ENCODE measurements at regions not wholly inside any gene's neighbourhood (a gene's known extent, or its start where the extent isn't known, plus 50 kb on each side); places are given as distances from the start of the nearest gene placed in this dataset.

DNA sequence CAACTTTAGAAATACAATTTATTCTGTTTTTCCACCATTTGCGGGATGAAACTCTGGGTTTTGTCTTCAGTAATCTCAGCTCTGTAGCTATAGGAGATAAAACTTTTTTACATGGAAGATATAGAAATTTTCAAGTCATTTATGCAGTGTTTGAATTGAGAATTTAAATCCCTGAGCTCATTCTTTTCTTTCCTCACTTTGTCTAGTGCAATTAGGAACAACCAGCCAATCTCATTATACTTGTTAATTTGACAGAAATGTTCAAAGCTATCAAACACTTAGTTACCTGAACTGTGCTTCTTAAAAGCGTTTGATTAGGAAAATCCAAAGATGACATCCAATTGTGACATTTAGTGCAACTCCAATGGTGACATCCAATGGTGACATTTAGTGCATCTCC lies 1014.3 kb downstream of the SLITRK5 start:
- DNase-seq = no peak
- Histone ChIP-seq H3K23ac (ENCODE audit: low read length) (no peak overlapping the region), H3K36me3 (ENCODE audit: control insufficient read depth in 1 of 2, insufficient read depth in 2 of 2, low read length in 2 of 2) (no peaks in the 10 kb centered on the region), H3K79me1 (ENCODE audit: low read length) (no peaks in the 10 kb centered on the region), H2AK5ac (ENCODE audit: low read length) (no peak overlapping the region), H4K12ac (ENCODE audit: low read depth, low read length) (no peak overlapping the region), H3K4me3 (ENCODE audit: low read depth, low read length) (no peak overlapping the region), H2BK120ac (ENCODE audit: insufficient read depth, low read length, poor library complexity) (no peak overlapping the region), H3K27me3 (ENCODE audit: insufficient read depth, low read length) (no peaks in the 10 kb centered on the region), H4K91ac (ENCODE audit: low read depth, low read length) (no peak overlapping the region), H3K27ac (ENCODE audit: low read depth, low read length) (no peak overlapping the region), H3K14ac (ENCODE audit: low read length) (no peak overlapping the region), H2BK5ac (ENCODE audit: low read depth, low read length, poor library complexity) (no peak overlapping the region), H2BK12ac (ENCODE audit: low read length) (no peak overlapping the region), H3K79me2 (ENCODE audit: control insufficient read depth, insufficient read depth, low read length, poor library complexity) (no peaks in the 10 kb centered on the region), H3K4me1 (ENCODE audit: control insufficient read depth in 1 of 2, insufficient read depth in 2 of 2, low read length in 2 of 2) (no peaks in the 10 kb centered on the region), H3K4me2 (ENCODE audit: low read length) (no peak overlapping the region), H2AFZ (ENCODE audit: insufficient read depth, low read length, poor library complexity) (no peak overlapping the region), H3K9me3 (ENCODE audit: insufficient read depth, low read depth, low read length) (no peaks in the 10 kb centered on the region), H4K8ac (ENCODE audit: low read depth, low read length) (no peak overlapping the region), H3K18ac (ENCODE audit: low read length) (no peak overlapping the region), H3K4ac (ENCODE audit: low read depth, low read length) (no peak overlapping the region), H3K9ac (ENCODE audit: low read length) (no peak overlapping the region)
- WGBS (ENCODE audit: extremely low coverage, insufficient coverage, insufficient read length) = no CpG with 5 or more reads among the region's 2 CpGs

DNA sequence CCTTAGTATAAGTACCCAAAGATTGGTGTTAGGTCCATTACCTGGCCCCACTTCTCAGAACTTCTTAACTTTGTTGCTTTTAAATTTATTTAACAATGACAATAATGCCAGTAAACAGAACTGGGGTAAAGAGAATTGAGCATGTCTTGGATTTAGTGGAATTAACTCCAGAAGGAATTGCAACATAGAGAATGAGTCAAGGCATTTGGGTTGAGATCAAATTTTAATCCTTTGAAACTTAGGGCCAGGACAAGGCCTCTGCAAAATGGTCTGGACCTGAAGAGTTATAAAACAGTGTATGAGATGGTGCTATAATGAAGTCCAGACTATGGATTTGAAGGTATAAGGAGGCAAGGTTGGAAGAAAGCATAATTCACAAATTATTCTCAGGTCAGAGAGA lies 1030.4 kb downstream of the SLITRK5 start:
- H3K18ac ChIP-seq (ENCODE audit: low read length) = no peak overlapping the region
- H3K79me1 ChIP-seq (ENCODE audit: low read length) = no peaks in the 10 kb centered on the region
- no peak overlapping the region for H2AK5ac ChIP-seq (ENCODE audit: low read length)
- no peak overlapping the region for H3K4ac ChIP-seq (ENCODE audit: low read depth, low read length)
- H3K27me3 ChIP-seq (ENCODE audit: insufficient read depth, low read length) = no peaks in the 10 kb centered on the region
- H3K79me2 ChIP-seq (ENCODE audit: control insufficient read depth, insufficient read depth, low read length, poor library complexity) = no peaks in the 10 kb centered on the region
- no peak overlapping the region for H4K91ac ChIP-seq (ENCODE audit: low read depth, low read length)
- no peak overlapping the region for H3K9ac ChIP-seq (ENCODE audit: low read length)
- H3K23ac ChIP-seq (ENCODE audit: low read length) = no peak overlapping the region
- H3K9me3 ChIP-seq (ENCODE audit: insufficient read depth, low read depth, low read length) = no peaks in the 10 kb centered on the region
- no peak overlapping the region for H3K4me2 ChIP-seq (ENCODE audit: low read length)
- no peak overlapping the region for H2BK120ac ChIP-seq (ENCODE audit: insufficient read depth, low read length, poor library complexity)
- H2BK12ac ChIP-seq (ENCODE audit: low read length) = no peak overlapping the region
- no peaks in the 10 kb centered on the region for H3K36me3 ChIP-seq (ENCODE audit: control insufficient read depth in 1 of 2, insufficient read depth in 2 of 2, low read length in 2 of 2)
- H4K12ac ChIP-seq (ENCODE audit: low read depth, low read length) = no peak overlapping the region
- no peak overlapping the region for H2BK5ac ChIP-seq (ENCODE audit: low read depth, low read length, poor library complexity)
- H3K4me1 ChIP-seq (ENCODE audit: control insufficient read depth in 1 of 2, insufficient read depth in 2 of 2, low read length in 2 of 2) = no peaks in the 10 kb centered on the region
- H4K8ac ChIP-seq (ENCODE audit: low read depth, low read length) = no peak overlapping the region
- no peak overlapping the region for H3K27ac ChIP-seq (ENCODE audit: low read depth, low read length)
- no peak for DNase-seq
- no peak overlapping the region for H3K4me3 ChIP-seq (ENCODE audit: low read depth, low read length)
- H2AFZ ChIP-seq (ENCODE audit: insufficient read depth, low read length, poor library complexity) = no peak overlapping the region
- H3K14ac ChIP-seq (ENCODE audit: low read length) = no peak overlapping the region

- Histone ChIP-seq H3K79me1 (ENCODE audit: low read length) (no peaks in the 10 kb centered on the region), H3K18ac (ENCODE audit: low read length) (no peak overlapping the region), H3K79me2 (ENCODE audit: control insufficient read depth, insufficient read depth, low read length, poor library complexity) (no peaks in the 10 kb centered on the region), H2AFZ (ENCODE audit: insufficient read depth, low read length, poor library complexity) (no peak overlapping the region), H2BK120ac (ENCODE audit: insufficient read depth, low read length, poor library complexity) (no peak overlapping the region), H3K4ac (ENCODE audit: low read depth, low read length) (no peak overlapping the region), H3K27me3 (ENCODE audit: insufficient read depth, low read length) (no peaks in the 10 kb centered on the region), H3K23ac (ENCODE audit: low read length) (no peak overlapping the region), H3K9ac (ENCODE audit: low read length) (no peak overlapping the region), H3K4me2 (ENCODE audit: low read length) (no peak overlapping the region), H4K12ac (ENCODE audit: low read depth, low read length) (no peak overlapping the region), H4K8ac (ENCODE audit: low read depth, low read length) (no peak overlapping the region), H2AK5ac (ENCODE audit: low read length) (no peak overlapping the region), H3K4me1 (ENCODE audit: control insufficient read depth in 1 of 2, insufficient read depth in 2 of 2, low read length in 2 of 2) (no peaks in the 10 kb centered on the region), H4K91ac (ENCODE audit: low read depth, low read length) (no peak overlapping the region), H3K27ac (ENCODE audit: low read depth, low read length) (no peak overlapping the region), H3K4me3 (ENCODE audit: low read depth, low read length) (no peak overlapping the region), H2BK12ac (ENCODE audit: low read length) (no peak overlapping the region), H3K9me3 (ENCODE audit: insufficient read depth, low read depth, low read length) (no peaks in the 10 kb centered on the region), H3K36me3 (ENCODE audit: control insufficient read depth in 1 of 2, insufficient read depth in 2 of 2, low read length in 2 of 2) (no peaks in the 10 kb centered on the region), H2BK5ac (ENCODE audit: low read depth, low read length, poor library complexity) (no peak overlapping the region), H3K14ac (ENCODE audit: low read length) (no peak overlapping the region)
- no CpG with 5 or more reads among the region's 7 CpGs for WGBS (ENCODE audit: extremely low coverage, insufficient coverage, insufficient read length)
- no peak for DNase-seq
Measured at GRCh38 chr13:88704600-88705275, 1033.6 kb downstream of the SLITRK5 start.

- no peak overlapping the region for H3K4me2 ChIP-seq (ENCODE audit: low read length)
- H3K27me3 ChIP-seq (ENCODE audit: insufficient read depth, low read length) = no peaks in the 10 kb centered on the region
- no peak overlapping the region for H2BK120ac ChIP-seq (ENCODE audit: insufficient read depth, low read length, poor library complexity)
- no peak overlapping the region for H3K27ac ChIP-seq (ENCODE audit: low read depth, low read length)
- no peaks in the 10 kb centered on the region for H3K79me2 ChIP-seq (ENCODE audit: control insufficient read depth, insufficient read depth, low read length, poor library complexity)
- no peak overlapping the region for H4K91ac ChIP-seq (ENCODE audit: low read depth, low read length)
- H2AFZ ChIP-seq (ENCODE audit: insufficient read depth, low read length, poor library complexity) = no peak overlapping the region
- H3K4me1 ChIP-seq (ENCODE audit: control insufficient read depth in 1 of 2, insufficient read depth in 2 of 2, low read length in 2 of 2) = no peaks in the 10 kb centered on the region
- H3K4ac ChIP-seq (ENCODE audit: low read depth, low read length) = no peak overlapping the region
- H3K4me3 ChIP-seq (ENCODE audit: low read depth, low read length) = no peak overlapping the region
- H4K8ac ChIP-seq (ENCODE audit: low read depth, low read length) = no peak overlapping the region
- no peaks in the 10 kb centered on the region for H3K36me3 ChIP-seq (ENCODE audit: control insufficient read depth in 1 of 2, insufficient read depth in 2 of 2, low read length in 2 of 2)
- no peaks in the 10 kb centered on the region for H3K9me3 ChIP-seq (ENCODE audit: insufficient read depth, low read depth, low read length)
- H3K18ac ChIP-seq (ENCODE audit: low read length) = no peak overlapping the region
- H2AK5ac ChIP-seq (ENCODE audit: low read length) = no peak overlapping the region
- H2BK5ac ChIP-seq (ENCODE audit: low read depth, low read length, poor library complexity) = no peak overlapping the region
- H3K14ac ChIP-seq (ENCODE audit: low read length) = no peak overlapping the region
- no peak overlapping the region for H3K23ac ChIP-seq (ENCODE audit: low read length)
- H3K79me1 ChIP-seq (ENCODE audit: low read length) = no peaks in the 10 kb centered on the region
- no peak overlapping the region for H4K12ac ChIP-seq (ENCODE audit: low read depth, low read length)
- no peak overlapping the region for H2BK12ac ChIP-seq (ENCODE audit: low read length)
- no peak for DNase-seq
- H3K9ac ChIP-seq (ENCODE audit: low read length) = no peak overlapping the region
Measured at GRCh38 chr13:88707646-88708045, 1036.5 kb downstream of the SLITRK5 start.

Measured in trophoblast cell (in vitro differentiated cells and primary cell).